ENCODE measurements at regions not wholly inside any gene's neighbourhood (a gene's known extent, or its start where the extent isn't known, plus 50 kb on each side); places are given as distances from the start of the nearest gene placed in this dataset.
"Not testable (repeated sequence)": the region's sequence is repeated elsewhere in the genome, so short reads cannot be mapped to it uniquely, and the experiment has no call there.

- not testable (repeated sequence) for H4K20me1 ChIP-seq (replicated peaks; ENCODE audit: insufficient read depth); H3K79me2 ChIP-seq (replicated peaks; ENCODE audit: insufficient read depth); H3K9me2 ChIP-seq (ENCODE audit: insufficient read depth); H3K4me3 ChIP-seq; H3K9me3 Mint-ChIP-seq; H3K4me1 ChIP-seq (ENCODE audit: insufficient read depth); H2AFZ ChIP-seq; H3F3A ChIP-seq (replicated peaks; ENCODE audit: low read depth); H3K27me3 Mint-ChIP-seq (ENCODE audit: insufficient read depth, low read depth, poor library complexity); DNase-seq (ENCODE audit: low spot score); H3K4me1 Mint-ChIP-seq; H3K36me3 Mint-ChIP-seq (ENCODE audit: low read depth); H3K27ac ChIP-seq (ENCODE audit: low read depth); H3K27ac Mint-ChIP-seq; H3K4me2 ChIP-seq; H3K27me3 ChIP-seq (ENCODE audit: insufficient read depth); H3K36me3 ChIP-seq (ENCODE audit: insufficient read depth)
- peak overlapping the region; percentile 68 for H3K4me3 Mint-ChIP-seq
- ATAC-seq = peak; percentile 61; the same call in 2 of the 3 replicates
Observed at GRCh38 chr1:143424491-143425032, 547.2 kb downstream of the FAM72C start.

GRCh38 chr1:143423832-143424231, 548.0 kb downstream of the FAM72C start:
- H3K9me3 Mint-ChIP-seq; H3K4me2 ChIP-seq; H3K9me2 ChIP-seq (ENCODE audit: insufficient read depth); H3K27ac ChIP-seq (ENCODE audit: low read depth); H2AFZ ChIP-seq; ATAC-seq; H3K4me1 ChIP-seq (ENCODE audit: insufficient read depth); DNase-seq (ENCODE audit: low spot score); H3K36me3 Mint-ChIP-seq (ENCODE audit: low read depth); H3K27me3 Mint-ChIP-seq (ENCODE audit: insufficient read depth, low read depth, poor library complexity); H3K36me3 ChIP-seq (ENCODE audit: insufficient read depth); H3K79me2 ChIP-seq (replicated peaks; ENCODE audit: insufficient read depth); H3K4me1 Mint-ChIP-seq; H3K4me3 ChIP-seq; H3K27ac Mint-ChIP-seq; H4K20me1 ChIP-seq (replicated peaks; ENCODE audit: insufficient read depth); H3K4me3 Mint-ChIP-seq; H3K27me3 ChIP-seq (ENCODE audit: insufficient read depth); H3F3A ChIP-seq (replicated peaks; ENCODE audit: low read depth): not testable (repeated sequence)

GRCh38 chr1:143421290-143421689, 550.5 kb downstream of the FAM72C start:
- not testable (repeated sequence) for H3F3A ChIP-seq (replicated peaks; ENCODE audit: low read depth); H3K4me2 ChIP-seq; H3K4me1 Mint-ChIP-seq; H3K36me3 ChIP-seq (ENCODE audit: insufficient read depth); H3K79me2 ChIP-seq (replicated peaks; ENCODE audit: insufficient read depth); H3K4me1 ChIP-seq (ENCODE audit: insufficient read depth); H3K27ac ChIP-seq (ENCODE audit: low read depth); H3K9me3 Mint-ChIP-seq; H4K20me1 ChIP-seq (replicated peaks; ENCODE audit: insufficient read depth); H3K27me3 Mint-ChIP-seq (ENCODE audit: insufficient read depth, low read depth, poor library complexity); H3K36me3 Mint-ChIP-seq (ENCODE audit: low read depth); H3K4me3 Mint-ChIP-seq; H3K9me2 ChIP-seq (ENCODE audit: insufficient read depth); ATAC-seq; H2AFZ ChIP-seq; H3K4me3 ChIP-seq; H3K27me3 ChIP-seq (ENCODE audit: insufficient read depth); H3K27ac Mint-ChIP-seq; DNase-seq (ENCODE audit: low spot score)
